IPS DF 6.9 (cell line): ENCODE measurements at regions not wholly inside any gene's neighbourhood (a gene's known extent, or its start where the extent isn't known, plus 50 kb on each side); places are given as distances from the start of the nearest gene placed in this dataset.

Source experiments
- DNase-seq: peaks from one replicate; pipeline ENCODE4 v3.0.0-alpha.2; 2013; ENCODE audit warnings: low read depth, low spot score
- H3K27ac ChIP-seq: one replicate; pipeline ENCODE4 v1.5.1; 2013; ENCODE audit warnings: low read length, control low read depth
- H3K27me3 ChIP-seq: 2 replicates; pipeline ENCODE4 v1.6.1; 2013; ENCODE audit warnings: mild to moderate bottlenecking, low read length; ENCODE audit not compliant: control insufficient read depth, insufficient read depth
- H3K36me3 ChIP-seq: 2 replicates; pipeline ENCODE4 v1.6.1; 2013; ENCODE audit warnings: low read length; ENCODE audit not compliant: control insufficient read depth, insufficient read depth
- H3K4me1 ChIP-seq: 2 replicates; pipeline ENCODE4 v1.6.1; 2013; ENCODE audit warnings: low read length; ENCODE audit not compliant: control insufficient read depth, insufficient read depth
- H3K4me3 ChIP-seq: 2 replicates; pipeline ENCODE4 v1.5.1; 2013; ENCODE audit warnings: mild to moderate bottlenecking, low read length
- H3K9me3 ChIP-seq: 2 replicates; pipeline ENCODE4 v1.6.1; 2013; ENCODE audit warnings: low read length, inconsistent platforms; ENCODE audit not compliant: control insufficient read depth, insufficient read depth
- WGBS: extraction: QIAGEN DNeasy Blood & Tissue Kit; methylation state at CpG from one replicate; pipeline ENCODE4 v1.1.7; 2013; ENCODE audit warnings: mixed read lengths, missing lambda C conversion rate; ENCODE audit not compliant: insufficient read length, insufficient coverage; 5-methylcytosine and 5-hydroxymethylcytosine counted together

DNA sequence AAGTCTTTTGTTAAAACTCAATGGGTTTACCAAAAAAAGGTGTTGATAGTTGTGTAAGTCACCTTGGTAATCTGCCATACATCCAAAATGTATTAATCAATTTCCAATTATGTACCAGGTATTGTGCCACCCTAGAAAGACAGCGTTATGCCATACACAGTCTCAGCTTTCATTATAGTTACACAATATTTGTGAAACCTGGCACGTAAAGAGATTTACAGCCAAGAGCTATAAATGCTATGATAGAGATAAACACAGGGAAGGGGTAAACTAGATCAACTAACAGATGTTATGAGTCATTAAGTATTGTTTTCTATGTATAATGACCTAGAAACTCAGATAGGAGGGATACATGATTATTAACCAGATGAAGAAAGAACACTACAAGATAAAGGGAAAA lies 725.6 kb upstream of the SLITRK5 start:
- DNase-seq: no peak
- Histone ChIP-seq H3K36me3 (no peaks in the 10 kb centered on the region), H3K4me3 (no peak overlapping the region), H3K9me3 (no peaks in the 10 kb centered on the region), H3K27me3 (no peaks in the 10 kb centered on the region), H3K4me1 (no peaks in the 10 kb centered on the region), H3K27ac (no peak overlapping the region)
- no CpG with 5 or more reads among the region's 2 CpGs for WGBS

DNA sequence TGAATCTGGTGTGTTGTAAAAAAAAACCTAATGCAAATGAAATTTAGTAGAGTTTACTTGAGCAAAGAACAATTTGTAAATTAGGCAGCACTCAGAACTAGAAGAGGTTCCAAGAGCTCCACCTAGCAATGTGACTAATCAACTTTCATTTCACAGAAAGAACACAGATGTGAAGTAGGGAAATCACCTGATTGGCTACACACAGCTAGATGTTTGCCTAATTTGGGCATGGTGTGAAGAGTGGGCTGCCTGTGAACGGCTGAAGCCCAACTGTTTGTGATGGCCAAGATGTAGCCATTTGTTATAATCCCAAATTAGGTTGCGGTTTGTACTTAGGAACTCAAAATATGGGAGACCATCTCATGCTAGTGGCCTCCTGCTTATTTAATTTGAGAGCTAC lies 724.4 kb upstream of the SLITRK5 start:
- Histone ChIP-seq H3K4me1 (no peaks in the 10 kb centered on the region), H3K4me3 (no peak overlapping the region), H3K27me3 (no peaks in the 10 kb centered on the region), H3K27ac (no peak overlapping the region), H3K9me3 (no peaks in the 10 kb centered on the region), H3K36me3 (no peaks in the 10 kb centered on the region)
- no peak for DNase-seq
- WGBS: no CpG with 5 or more reads among the region's 2 CpGs

DNA sequence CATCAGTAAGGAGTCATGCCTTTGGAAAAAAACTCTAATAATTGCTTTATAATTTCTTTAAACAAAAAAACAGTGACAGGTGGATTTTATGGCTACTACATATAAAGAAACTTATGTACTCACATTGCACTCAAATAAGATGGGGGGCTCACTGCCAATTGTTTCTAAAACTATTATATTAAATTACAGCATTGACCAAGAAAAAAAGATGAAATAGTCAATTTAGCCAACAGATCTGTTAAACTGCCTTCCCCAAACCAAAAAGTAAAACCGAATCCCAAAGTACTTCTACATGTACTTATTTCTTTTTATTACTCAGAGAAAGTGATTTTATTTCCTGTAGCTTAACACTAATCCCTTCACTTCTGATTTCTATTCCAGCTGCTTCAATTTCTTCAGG lies 716.8 kb upstream of the SLITRK5 start:
- WGBS: no CpG with 5 or more reads among the region's 1 CpG
- no peak for DNase-seq
- H3K27me3 ChIP-seq: no peaks in the 10 kb centered on the region
- H3K4me1 ChIP-seq: no peaks in the 10 kb centered on the region
- H3K4me3 ChIP-seq: no peak overlapping the region
- H3K9me3 ChIP-seq: no peaks in the 10 kb centered on the region
- no peaks in the 10 kb centered on the region for H3K36me3 ChIP-seq
- H3K27ac ChIP-seq: no peak overlapping the region

DNA sequence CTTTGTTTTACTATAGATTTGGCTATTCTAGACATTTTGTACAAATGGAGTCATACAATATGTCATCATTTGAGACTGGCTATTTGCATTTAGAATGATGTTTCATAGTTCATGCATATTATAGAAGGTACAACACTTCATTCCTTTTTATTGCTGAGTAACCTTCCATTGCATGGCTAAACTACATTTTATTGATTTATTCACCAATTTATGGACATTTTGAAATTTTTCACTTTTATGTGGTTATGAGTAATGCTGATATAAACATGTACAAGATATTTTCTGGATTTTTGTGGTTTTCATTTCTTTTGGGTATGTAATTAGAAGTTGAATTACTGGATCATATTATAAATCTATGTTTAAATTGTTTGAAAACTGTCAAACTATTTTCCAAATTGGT lies 710.3 kb upstream of the SLITRK5 start:
- Histone ChIP-seq H3K4me1 (no peaks in the 10 kb centered on the region), H3K27me3 (no peaks in the 10 kb centered on the region), H3K27ac (no peak overlapping the region), H3K9me3 (no peaks in the 10 kb centered on the region), H3K36me3 (no peaks in the 10 kb centered on the region), H3K4me3 (no peak overlapping the region)
- DNase-seq: no peak

DNA sequence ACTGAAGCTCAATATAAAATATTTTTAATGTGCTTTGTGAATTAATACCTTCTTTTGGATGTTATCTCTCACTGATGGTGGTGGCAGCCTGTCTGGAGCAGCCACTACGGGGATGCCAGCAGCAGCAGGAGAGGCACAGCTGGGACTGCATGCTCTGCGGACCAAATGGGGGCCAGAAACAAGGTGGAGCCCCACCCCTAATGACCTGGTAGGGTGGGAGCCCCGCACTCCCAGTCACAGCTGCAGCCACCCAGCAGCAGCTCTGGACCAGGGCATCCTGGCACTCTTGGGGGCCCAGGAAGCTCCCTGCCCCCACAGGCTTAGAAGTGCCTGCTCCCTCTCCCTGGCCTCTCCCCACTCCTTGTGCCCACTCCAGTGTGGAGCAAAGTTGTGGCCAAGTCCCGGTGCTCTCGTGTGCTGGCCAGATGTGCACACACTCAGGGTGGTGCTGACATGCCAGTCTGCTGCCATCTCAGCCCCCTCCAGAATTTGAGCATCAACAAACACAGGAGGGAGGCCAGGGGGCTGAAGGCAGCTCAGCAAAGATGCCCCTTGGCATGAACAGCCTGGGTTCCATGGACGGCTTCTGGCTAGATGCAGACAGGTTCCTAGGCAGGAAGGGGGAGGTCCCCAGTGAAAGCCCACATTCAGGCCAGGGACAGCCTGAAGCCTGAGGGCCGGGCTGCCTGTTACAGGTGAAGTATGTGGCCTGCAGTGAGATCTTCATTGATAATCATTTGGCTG lies 696.7 kb upstream of the SLITRK5 start:
- Histone ChIP-seq H3K4me3 (no peak overlapping the region), H3K9me3 (no peaks in the 10 kb centered on the region), H3K4me1 (no peaks in the 10 kb centered on the region; the same call in 1 of the 2 replicates), H3K27me3 (no peaks in the 10 kb centered on the region), H3K36me3 (no peaks in the 10 kb centered on the region), H3K27ac (no peak overlapping the region)
- DNase-seq: no peak
- no CpG with 5 or more reads among the region's 7 CpGs for WGBS

DNA sequence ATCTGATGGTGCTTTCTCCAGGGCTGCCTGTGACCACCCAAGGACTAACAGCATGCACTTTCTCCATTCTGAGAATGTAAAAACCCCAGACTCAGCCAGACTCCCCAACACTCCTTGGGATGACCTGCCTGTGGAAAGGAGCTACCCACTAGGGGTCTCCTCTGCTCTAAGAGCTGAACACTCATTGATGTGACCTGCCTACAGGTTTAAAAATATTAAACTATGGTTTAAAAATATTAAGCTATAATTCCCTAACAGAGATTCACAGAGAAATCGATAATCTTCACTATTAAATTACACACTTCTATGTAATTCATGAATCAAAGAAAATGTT lies 696.2 kb upstream of the SLITRK5 start:
- Histone ChIP-seq H3K4me3 (no peak overlapping the region), H3K27me3 (no peaks in the 10 kb centered on the region), H3K36me3 (no peaks in the 10 kb centered on the region), H3K4me1 (no peaks in the 10 kb centered on the region; the same call in 1 of the 2 replicates), H3K9me3 (no peaks in the 10 kb centered on the region), H3K27ac (no peak overlapping the region)
- WGBS: 100% methylated on average over 1 of the region's 1 CpG
- DNase-seq: peak; percentile 4

DNA sequence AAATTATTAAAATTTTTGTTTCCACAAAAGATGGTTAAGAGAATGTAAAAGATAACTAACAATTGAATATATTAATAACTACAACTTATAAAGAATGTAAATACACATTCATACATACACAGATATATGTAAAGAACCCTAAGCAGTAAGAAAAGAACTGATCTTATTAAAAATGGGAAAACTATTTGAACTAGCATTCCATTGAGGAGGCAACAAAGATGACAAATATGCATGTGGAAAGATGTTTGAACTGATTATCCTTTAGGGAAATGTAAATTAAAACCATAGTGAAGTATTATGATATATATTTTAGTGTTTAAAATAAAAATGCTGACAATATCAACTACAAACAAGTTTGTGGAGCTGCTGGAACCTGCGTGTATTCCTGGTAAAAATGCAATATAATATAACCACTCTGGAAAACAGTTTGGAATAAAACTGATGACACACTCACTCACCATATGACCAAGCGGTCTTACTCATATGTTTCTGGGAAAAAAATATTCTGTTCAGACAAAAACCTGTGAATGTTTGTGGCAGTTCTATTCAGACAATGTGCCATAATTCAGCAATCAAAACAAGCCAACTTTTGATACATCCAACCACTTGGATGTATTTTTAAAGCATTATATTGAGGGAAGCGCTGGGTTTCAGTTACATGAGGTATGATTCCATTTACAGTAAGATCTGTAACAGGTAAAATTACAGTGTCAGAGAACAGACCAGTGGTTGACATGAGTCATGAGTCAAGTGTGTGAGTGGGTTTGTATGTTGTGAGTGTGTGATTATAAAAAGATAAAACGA lies 694.4 kb upstream of the SLITRK5 start:
- 100% methylated on average over 1 of the region's 4 CpGs for WGBS
- DNase-seq: no peak
- Histone ChIP-seq H3K9me3 (no peaks in the 10 kb centered on the region), H3K27ac (no peak overlapping the region), H3K4me1 (no peaks in the 10 kb centered on the region; the same call in 1 of the 2 replicates), H3K36me3 (no peaks in the 10 kb centered on the region), H3K27me3 (no peaks in the 10 kb centered on the region), H3K4me3 (no peak overlapping the region)

DNA sequence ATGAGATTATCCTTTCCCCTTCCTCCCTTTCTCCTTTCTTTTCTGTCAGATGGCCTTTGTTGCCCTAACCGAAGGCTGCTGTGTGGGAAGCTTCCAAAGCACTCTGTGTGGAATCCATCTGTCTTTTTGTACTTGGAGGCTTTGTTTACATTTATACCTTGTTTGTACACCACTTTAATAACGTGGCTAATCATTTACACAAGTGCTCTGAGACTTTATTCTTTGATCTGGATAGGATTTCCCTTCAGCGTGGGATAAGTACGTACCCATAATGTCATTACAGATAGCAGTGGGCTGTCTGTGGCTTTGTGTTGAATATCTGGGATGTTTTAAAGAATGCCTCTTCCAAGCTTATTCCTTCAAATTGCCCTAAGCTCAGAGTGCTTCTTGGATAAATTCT lies 684.7 kb upstream of the SLITRK5 start:
- no CpG with 5 or more reads among the region's 4 CpGs for WGBS

DNA sequence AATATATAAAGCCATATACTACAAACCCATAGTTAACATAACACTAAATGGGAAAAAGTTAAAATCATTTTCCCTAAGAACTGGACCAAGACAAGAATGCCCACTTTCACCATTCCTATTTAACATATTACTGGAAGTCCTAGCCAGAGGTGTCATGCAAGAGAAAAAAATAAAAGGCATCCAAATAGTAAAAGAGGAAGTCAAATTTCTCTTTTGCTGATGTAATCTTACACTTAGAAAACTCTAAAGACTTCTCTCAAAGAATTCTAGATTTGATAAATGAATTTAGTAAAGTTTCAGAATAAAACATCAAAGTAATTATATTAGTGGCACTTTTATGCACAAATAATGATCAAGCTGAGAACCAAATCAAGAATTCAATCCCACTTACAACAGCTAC lies 678.9 kb upstream of the SLITRK5 start:
- no peak overlapping the region for H3K27ac ChIP-seq
- H3K4me3 ChIP-seq: no peak overlapping the region
- H3K4me1 ChIP-seq: no peaks in the 10 kb centered on the region
- no peaks in the 10 kb centered on the region for H3K27me3 ChIP-seq
- no peaks in the 10 kb centered on the region for H3K36me3 ChIP-seq
- DNase-seq: no peak
- H3K9me3 ChIP-seq: no peaks in the 10 kb centered on the region

More for the DNA sequence above, 684.7 kb upstream of the SLITRK5 start:
- no peak overlapping the region for H3K27ac ChIP-seq
- no peaks in the 10 kb centered on the region for H3K9me3 ChIP-seq
- DNase-seq: no peak
- H3K27me3 ChIP-seq: no peaks in the 10 kb centered on the region
- H3K4me1 ChIP-seq: no peaks in the 10 kb centered on the region
- no peaks in the 10 kb centered on the region for H3K36me3 ChIP-seq
- H3K4me3 ChIP-seq: no peak overlapping the region

DNA sequence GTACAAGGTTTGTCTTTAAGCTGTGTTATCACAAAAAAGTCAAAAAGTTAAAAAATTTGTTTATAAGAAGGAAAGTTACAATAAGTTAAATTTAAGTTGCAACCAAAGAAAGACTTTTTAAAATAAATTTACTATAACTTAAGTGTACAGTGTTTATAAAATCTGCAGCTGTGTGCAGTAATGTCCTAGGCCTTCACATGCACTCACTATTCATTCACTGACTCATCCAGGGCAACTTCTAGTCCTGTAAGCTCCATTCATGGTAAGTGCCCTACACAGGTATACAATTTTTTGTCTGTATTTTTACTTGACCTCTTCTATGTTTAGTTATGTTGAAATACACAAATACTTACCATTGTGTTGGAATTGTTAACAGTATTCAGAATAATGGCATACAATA lies 667.9 kb upstream of the SLITRK5 start:
- Histone ChIP-seq H3K36me3 (no peaks in the 10 kb centered on the region), H3K9me3 (no peaks in the 10 kb centered on the region), H3K4me1 (no peaks in the 10 kb centered on the region), H3K27ac (no peak overlapping the region), H3K27me3 (no peaks in the 10 kb centered on the region), H3K4me3 (no peak overlapping the region)
- no peak for DNase-seq

DNA sequence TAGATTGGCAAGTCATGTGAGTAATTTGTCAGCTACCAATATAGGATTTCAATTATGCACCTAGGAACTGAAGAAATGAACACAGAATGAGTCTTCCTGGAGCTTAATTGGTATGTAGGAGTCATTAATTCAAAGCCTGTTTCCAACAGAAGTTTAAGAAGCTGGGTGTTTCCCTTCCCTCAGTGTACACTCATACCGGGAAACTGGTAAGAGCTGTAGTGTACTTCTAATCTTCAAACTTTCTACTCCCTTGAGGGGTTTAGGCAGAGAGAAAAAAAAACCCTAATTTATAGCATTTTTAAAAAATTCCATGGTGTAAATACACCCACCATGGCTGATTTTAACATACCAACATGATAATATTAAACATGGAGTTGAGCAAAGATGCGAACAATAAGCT lies 665.7 kb upstream of the SLITRK5 start:
- no CpG with 5 or more reads among the region's 2 CpGs for WGBS
- no peaks in the 10 kb centered on the region for H3K27me3 ChIP-seq
- no peak for DNase-seq
- H3K36me3 ChIP-seq: no peaks in the 10 kb centered on the region
- H3K4me1 ChIP-seq: no peaks in the 10 kb centered on the region
- no peak overlapping the region for H3K4me3 ChIP-seq
- no peaks in the 10 kb centered on the region for H3K9me3 ChIP-seq
- no peak overlapping the region for H3K27ac ChIP-seq
